GM12878 (cell line): ENCODE measurements at regions not wholly inside any gene's neighbourhood (a gene's known extent, or its start where the extent isn't known, plus 50 kb on each side); places are given as distances from the start of the nearest gene placed in this dataset.

ENCODE experiments used
- CUX1 ChIP-seq: IDR thresholded peaks from 2 replicates; pipeline ENCODE4 v1.6.1; 2012; ENCODE audit warnings: improper control_type of control experiment, low read depth, low read length; ENCODE audit not compliant: insufficient replicate concordance
- E2F8 ChIP-seq: fragments of 450-650 bp; IDR thresholded peaks from 2 replicates; pipeline ENCODE4 v1.6.1; 2018; ENCODE audit warnings: mild to moderate bottlenecking, low read depth, moderate library complexity; ENCODE audit not compliant: partially characterized antibody
- HSF1 ChIP-seq: fragments of 150-350 bp; IDR thresholded peaks from 2 replicates; pipeline ENCODE4 v1.6.1; 2014; ENCODE audit warnings: mild to moderate bottlenecking, low read depth, low read length
- KLF5 ChIP-seq: fragments of 450-650 bp; IDR thresholded peaks from 2 replicates; pipeline ENCODE4 v1.6.1; 2014; ENCODE audit warnings: mild to moderate bottlenecking; ENCODE audit not compliant: partially characterized antibody
- MXI1 ChIP-seq: fragments of 150-350 bp; IDR thresholded peaks from 2 replicates; pipeline ENCODE4 v1.6.1; 2011; ENCODE audit warnings: low read depth, mild to moderate bottlenecking, inconsistent platforms, low read length, improper control_type of control experiment
- SKIL ChIP-seq: fragments of 450-650 bp; IDR thresholded peaks from 2 replicates; pipeline ENCODE4 v1.6.1; 2017; ENCODE audit warnings: mild to moderate bottlenecking, low read depth, inconsistent platforms; ENCODE audit not compliant: poor library complexity, severe bottlenecking
- ZNF592 ChIP-seq: fragments of 450-650 bp; IDR thresholded peaks from 2 replicates; pipeline ENCODE4 v1.6.1; 2017; ENCODE audit warnings: mild to moderate bottlenecking, moderate library complexity

GRCh38 chr13:105087945-105088344 lies 1447.5 kb downstream of the EFNB2 start (continued):
- no peak for TF ChIP-seq CUX1
- no peak for TF ChIP-seq SKIL
- no peak for TF ChIP-seq HSF1
- no peak for TF ChIP-seq MXI1
- TF ChIP-seq ZNF592 = no peak
- no peak for TF ChIP-seq KLF5
- TF ChIP-seq E2F8 = no peak
